EH (cell line): ENCODE measurements at regions not wholly inside any gene's neighbourhood (a gene's known extent, or its start where the extent isn't known, plus 50 kb on each side); places are given as distances from the start of the nearest gene placed in this dataset.
A peak's percentile ranks its signal among the peaks of the same experiment; 100 is the strongest.
"Not testable (repeated sequence)": the region's sequence is repeated elsewhere in the genome, so short reads cannot be mapped to it uniquely, and the experiment has no call there.

Experiments used
- DNase-seq: peaks from one replicate; pipeline ENCODE4 v3.0.0-alpha.2; 2015; ENCODE audit warnings: low read depth

DNA sequence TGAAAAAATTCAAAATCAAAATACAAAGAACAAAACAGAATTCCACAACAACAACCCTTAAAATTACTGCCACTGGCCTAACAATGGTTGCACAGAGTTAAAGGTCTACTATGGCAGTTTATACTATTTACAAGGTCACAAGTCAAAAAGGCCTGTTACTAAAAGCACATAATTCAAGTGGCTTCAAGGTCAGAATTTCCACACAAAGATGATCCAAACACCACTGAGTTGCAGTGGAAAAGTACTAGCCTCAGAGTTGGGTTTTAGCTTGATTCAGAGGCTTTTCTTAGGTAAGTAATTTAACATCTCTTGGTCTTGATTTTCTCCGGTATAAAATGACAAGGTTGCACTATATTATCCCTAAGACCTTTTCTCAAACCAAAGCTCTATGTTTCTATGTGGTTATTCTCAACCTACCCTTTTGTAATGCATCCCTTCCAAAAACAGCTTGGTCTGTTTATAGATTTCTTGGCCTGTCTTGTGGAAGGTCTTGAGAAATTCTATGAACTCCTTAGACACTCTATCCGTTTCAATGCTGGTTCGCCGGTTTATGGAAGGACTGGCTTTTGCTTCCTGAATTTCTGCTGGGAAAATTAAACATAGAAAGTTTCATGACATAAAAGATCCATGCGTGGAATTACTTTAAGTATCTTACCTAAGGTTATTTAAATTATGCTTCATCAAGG lies 69.5 kb downstream of the MDH2 start:
- DNase-seq = not testable (repeated sequence)

GRCh38 chr7:76118253-76119036 lies 70.5 kb downstream of the MDH2 start:
- peak; percentile 7 for DNase-seq

GRCh38 chr7:76121044-76121443 lies 73.1 kb downstream of the MDH2 start:
- DNase-seq = no peak

DNA sequence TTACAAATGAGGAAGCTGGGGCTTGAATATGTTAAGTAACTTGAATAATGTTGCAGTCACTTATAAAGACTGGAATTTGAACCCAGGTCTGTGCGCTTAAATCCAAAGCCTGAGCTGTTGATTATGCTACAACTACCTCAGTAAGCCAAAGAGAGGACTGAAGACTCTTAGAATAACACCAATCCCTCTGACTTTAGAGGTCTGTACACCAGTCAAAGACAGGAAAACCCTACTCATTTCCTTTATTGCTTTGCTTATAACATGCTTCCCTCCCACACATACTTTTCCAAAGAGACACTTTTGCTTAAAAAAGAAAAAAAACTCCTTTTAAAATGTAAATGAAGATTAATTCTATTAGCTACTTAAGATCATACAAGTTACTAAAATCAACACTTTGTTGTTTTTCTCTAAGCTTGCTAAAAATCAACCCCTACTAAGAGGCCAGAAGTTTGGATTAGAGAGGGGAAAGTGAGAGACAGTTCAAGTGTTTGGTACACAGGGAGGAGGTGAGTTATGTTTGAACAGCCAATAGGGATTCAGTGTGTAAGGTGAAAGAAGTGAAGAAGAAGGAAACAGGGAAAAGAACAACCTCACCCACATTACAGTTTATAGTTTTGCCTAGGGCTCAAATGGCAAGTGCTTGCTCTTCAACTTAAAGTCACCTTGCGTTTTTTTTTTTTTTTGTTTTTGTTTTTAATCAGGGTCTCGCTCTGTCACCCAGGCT lies 74.8 kb downstream of the MDH2 start:
- DNase-seq = no peak

DNA sequence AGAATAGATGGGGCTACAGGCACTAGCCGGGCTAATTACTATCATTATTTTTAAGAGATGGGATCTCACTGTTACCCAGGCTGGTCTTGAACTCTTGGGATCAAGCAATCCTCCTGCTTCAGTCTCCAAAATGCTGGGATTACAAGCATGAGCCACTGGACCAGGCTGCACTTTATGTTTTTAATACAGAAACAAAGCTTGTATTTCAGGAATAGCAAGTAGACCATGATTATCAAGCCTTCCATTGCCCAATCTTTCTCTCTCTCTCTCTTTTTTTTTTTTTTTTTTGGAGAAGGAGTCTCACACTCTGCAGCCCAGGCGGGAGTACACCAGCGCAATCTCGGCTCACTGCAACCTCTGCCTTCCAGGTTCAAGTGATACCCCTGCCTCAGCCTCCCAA lies 75.4 kb downstream of the MDH2 start:
- no peak for DNase-seq

DNA sequence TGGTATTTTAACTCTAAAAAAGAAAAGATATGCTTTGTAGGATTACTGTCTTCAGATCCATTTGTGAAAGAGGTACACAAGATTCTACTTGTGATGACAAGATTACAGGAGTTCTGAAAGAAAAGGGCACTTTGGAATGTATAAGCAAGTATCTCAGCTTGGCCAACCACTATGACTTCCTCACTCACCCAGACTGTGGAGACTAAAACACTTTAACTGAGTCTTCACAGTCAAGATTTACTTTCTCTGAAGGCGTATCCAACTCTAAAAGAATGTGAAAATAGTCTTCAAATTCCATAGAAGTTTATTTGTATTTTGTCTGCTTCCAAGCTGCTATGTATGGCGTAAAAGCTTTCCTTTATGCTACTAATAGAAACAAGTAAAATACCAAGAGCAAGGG lies 76.1 kb upstream of the SRRM3 start:
- DNase-seq = peak; percentile 16

DNA sequence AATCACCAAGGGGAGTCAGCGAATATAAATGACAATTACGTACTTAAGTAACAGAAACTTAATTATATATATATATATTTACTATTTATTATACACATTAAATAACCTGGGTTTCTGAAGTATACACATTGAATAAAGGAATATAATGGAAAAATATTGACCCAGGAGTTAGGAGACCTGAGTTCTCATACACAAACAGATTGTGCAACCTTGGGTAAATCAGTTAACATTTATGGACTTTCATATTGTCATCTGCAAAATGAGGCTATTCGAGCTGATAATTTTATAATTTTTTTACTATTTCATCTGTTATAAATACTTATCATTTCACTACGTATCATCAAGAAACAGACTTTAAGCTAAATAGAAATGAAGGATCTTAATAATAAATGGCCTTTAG lies 75.1 kb upstream of the SRRM3 start:
- DNase-seq = no peak

DNA sequence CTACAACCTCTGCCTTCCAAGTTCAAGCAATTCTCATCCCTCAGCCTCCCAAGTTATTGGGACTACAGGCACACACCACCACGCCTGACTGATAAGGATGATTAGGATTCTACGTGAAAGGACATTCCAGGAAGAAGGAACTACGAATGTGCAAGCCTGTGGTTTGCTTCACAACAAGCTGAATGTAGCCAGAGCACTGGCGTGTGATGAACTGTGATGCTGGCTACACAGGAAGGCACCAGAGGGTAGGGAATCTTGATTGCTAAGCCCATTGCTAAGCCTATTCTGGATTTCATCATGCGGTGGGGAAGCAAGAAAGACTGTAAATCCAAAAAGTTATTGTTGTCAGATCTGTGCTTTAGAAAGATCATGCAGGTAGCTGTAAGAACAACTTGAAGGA lies 72.3 kb upstream of the SRRM3 start:
- peak; percentile 20 for DNase-seq

GRCh38 chr7:76129836-76130235 lies 71.9 kb upstream of the SRRM3 start:
- no peak for DNase-seq

DNA sequence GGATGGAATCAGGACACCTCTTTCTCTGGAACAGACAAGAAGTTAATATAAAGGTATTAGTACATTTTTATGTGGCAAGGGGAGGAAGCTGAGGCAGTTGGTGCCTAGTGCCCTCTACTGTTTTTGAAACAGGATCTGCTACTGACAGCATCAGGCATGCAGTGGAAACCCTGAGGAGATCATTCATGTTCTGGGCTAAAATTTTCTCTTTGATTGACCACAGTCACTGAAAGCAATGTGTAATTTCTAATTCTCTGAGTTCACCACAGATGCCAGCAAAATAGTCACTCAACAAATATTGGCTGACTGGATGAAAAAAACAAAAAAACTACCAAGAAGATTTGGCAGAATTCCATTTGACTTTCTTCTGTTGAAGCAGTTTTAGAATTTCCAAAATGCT lies 71.0 kb upstream of the SRRM3 start:
- peak; percentile 65 for DNase-seq

DNA sequence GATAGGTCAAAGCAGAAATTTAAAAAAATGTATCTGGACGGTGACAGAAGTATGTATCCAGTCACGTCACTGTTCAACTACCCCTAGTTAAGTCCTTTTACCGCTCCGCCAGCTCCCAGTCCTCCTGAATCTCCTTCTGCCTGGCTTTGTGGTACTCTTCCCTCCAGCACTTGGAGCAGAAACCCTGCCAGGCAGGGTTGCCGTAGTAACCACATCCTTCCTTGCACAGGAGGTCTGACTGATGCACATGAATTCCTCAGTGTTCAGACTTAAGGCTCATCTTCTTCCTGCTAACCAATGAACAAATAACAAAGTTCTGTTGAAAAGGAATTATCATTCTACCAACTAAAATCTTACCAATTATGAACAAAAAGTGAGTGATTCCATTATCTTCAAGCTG lies 69.8 kb upstream of the SRRM3 start:
- DNase-seq = not testable (repeated sequence)

DNA sequence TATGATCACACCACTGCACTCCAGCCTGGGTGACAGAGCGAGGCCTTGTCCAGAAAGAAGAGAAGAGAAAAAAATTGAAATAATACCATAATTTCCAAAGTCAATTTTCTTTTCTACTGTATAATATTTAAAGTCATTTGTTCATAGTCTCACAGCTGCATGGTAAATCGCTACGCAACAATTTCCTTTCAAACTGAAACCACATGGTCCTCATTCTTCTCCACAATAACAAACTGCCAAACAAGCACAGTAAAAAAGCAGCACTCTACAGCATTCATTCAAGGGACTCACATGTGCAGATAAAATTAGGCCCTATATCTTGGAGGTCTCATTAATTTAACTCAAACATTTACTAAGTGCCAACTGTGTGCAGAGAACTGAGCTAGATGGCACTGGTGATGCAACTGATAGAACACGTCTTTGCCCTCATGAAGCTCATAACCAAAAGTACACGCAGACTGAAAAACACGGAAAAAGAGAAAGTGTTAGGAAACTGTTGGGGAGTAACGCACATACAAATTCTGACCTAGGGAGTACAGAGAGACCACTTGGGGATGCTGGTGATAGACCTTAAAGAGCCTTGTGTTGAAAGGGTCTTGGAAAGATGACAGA lies 68.4 kb upstream of the SRRM3 start:
- peak; percentile 18 for DNase-seq

GRCh38 chr7:76133839-76134238 lies 67.9 kb upstream of the SRRM3 start:
- no peak for DNase-seq

- DNase-seq = not testable (repeated sequence)
Observed at GRCh38 chr7:76135263-76135662, 66.4 kb upstream of the SRRM3 start.

GRCh38 chr7:76138577-76139313 lies 63.0 kb upstream of the SRRM3 start:
- DNase-seq = not testable (repeated sequence)

- no peak for DNase-seq
Observed at GRCh38 chr7:76139670-76140069, 62.0 kb upstream of the SRRM3 start.

DNA sequence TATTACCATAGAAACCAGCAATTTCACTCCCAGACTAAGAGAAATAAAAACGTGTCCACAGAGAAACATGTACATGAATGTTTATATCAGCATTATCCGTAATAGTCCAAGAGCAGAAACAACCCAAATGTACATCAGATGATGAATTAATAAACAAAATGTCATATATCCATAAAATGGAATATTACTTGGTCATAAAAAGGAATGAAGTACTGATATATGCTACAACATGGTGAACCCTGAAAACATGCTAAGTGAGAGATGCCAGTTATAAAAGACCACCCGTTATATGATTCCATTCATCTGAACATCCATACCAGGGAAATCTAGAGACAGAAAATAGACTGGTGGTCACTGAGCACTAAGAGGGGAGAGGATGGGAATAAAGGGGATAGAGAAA lies 61.4 kb upstream of the SRRM3 start:
- not testable (repeated sequence) for DNase-seq

DNA sequence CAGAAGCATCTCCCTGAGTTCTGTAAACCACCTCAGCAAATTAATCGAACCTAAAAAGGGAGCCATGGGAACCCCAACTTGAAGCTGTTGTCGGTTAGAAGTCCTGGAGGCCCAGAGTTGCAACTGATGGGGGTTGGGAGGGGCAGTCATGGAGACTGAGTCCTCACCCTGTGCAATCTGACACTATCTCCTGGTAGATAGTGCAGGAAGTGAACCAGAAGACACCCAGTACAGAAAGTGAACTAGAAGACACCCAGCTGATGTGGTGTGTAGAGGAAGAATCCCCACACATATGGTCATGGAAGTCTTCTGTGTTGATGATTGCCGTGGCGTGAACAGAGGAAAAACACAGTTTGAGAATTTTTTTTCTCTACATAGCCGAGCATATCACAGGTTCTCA lies 58.8 kb upstream of the SRRM3 start:
- DNase-seq = no peak

DNA sequence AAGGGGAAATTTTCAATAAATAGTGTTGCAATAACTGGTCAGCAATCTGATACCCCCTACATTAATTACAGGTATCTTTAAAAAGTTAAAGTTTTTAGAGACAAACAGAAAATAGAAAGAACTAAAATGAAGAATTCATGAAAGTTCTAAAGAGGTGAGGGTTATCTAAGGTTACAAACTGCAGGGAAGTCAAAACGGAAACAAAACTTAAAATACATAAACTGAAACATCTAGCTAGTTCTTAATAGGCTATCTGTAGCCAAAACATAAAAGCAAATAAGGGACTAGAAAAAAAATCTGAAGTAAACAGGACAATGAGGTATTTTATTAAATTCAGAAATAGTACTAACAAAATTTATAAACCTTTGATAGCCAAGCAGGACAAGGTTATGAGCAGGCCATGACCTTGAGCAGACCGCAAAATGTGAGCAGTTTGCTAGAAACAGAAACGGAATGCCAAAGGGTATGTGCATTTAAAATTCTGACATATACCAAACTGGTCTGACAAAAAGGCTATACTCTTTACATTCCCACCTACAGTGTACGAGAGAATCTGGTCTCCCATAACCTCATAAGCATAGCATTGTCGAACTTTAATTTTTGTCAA lies 56.9 kb upstream of the SRRM3 start:
- not testable (repeated sequence) for DNase-seq

- DNase-seq = no peak
Observed at GRCh38 chr7:76146374-76146773, 55.3 kb upstream of the SRRM3 start.

DNA sequence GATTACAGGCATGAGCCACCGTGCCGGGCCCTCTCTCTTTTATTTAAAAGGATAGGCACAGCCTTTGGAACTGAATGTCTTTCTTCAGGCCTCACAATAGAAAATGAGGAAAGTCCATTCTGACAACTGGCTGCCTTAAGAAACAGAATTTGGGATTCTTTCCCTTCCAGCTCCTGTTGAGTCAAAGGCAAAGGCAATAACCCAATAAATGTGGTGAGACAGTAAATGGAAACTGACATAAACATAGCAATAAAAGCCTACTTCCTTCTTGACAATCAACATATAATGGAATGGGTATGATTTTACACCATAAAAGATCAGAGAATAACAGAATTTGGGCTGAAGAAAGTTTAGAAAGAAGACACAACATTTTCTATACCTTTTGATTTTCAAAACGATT lies 52.7 kb upstream of the SRRM3 start:
- DNase-seq = not testable (repeated sequence)
